ENCODE measurements at regions not wholly inside any gene's neighbourhood (a gene's known extent, or its start where the extent isn't known, plus 50 kb on each side); places are given as distances from the start of the nearest gene placed in this dataset.

DNA sequence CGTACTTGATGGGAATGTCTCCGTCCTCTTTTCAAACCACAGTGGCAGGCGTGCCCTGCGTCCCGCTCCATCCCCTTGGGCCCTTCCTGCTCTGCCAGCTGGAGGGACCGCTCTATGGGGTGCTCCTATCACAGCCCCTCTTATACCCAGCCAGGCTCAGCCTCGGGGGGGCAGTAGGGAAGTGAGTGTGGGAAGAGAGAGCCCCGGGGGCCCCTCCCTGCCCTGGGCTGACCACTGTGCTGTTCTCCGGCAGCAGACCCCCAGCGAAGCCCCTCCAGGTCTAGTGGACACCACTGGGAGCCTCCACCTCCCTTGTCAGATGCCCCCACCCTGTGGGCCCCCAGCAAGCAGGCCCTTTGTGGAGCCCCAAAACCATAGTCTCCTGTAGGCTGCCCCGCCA, 572.5 kb downstream of the BRD1 start:
- TF ChIP-seq POLR2A (IDR thresholded peaks at IDR 0.05) = no peak
- TF ChIP-seq, protein P1, sequence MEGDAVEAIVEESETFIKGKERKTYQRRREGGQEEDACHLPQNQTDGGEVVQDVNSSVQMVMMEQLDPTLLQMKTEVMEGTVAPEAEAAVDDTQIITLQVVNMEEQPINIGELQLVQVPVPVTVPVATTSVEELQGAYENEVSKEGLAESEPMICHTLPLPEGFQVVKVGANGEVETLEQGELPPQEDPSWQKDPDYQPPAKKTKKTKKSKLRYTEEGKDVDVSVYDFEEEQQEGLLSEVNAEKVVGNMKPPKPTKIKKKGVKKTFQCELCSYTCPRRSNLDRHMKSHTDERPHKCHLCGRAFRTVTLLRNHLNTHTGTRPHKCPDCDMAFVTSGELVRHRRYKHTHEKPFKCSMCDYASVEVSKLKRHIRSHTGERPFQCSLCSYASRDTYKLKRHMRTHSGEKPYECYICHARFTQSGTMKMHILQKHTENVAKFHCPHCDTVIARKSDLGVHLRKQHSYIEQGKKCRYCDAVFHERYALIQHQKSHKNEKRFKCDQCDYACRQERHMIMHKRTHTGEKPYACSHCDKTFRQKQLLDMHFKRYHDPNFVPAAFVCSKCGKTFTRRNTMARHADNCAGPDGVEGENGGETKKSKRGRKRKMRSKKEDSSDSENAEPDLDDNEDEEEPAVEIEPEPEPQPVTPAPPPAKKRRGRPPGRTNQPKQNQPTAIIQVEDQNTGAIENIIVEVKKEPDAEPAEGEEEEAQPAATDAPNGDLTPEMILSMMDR (IDR thresholded peaks at IDR 0.05) = no peak
- no peak for TF ChIP-seq POLR2AphosphoS5 (IDR thresholded peaks at IDR 0.05)
- no peak for TF ChIP-seq EP300 (IDR thresholded peaks at IDR 0.05)
